CD8-positive, alpha-beta memory T cell (primary cell): ENCODE measurements at regions not wholly inside any gene's neighbourhood (a gene's known extent, or its start where the extent isn't known, plus 50 kb on each side); places are given as distances from the start of the nearest gene placed in this dataset.

ENCODE experiments used
- CTCF ChIA-PET: fragments of 350-600 bp; sonication (Branson Sonifier 250); formaldehyde crosslinking; loops from one replicate; lab custom pipeline; 2021; ENCODE audit warnings: antibody characterized with exemption; lab: Charles Lee
- POLR2A ChIA-PET: fragments of 350-600 bp; sonication (Branson Sonifier 250); formaldehyde crosslinking; loops from one replicate; lab custom pipeline; 2021; ENCODE audit warnings: antibody characterized with exemption; lab: Charles Lee
- DNase-seq, 5 donors: peaks; one replicate each; pipeline versions ENCODE4 v3.0.0 to v3.0.0-alpha.2; 2020 to 2022; ENCODE audit warnings: mixed read lengths in 1 of 5
- H3K27ac ChIP-seq: one replicate; pipeline ENCODE4 v1.7.0; 2013; ENCODE audit warnings: low read depth, mild to moderate bottlenecking, low read length, moderate library complexity
- H3K27me3 ChIP-seq: 2 replicates; pipeline ENCODE4 v1.7.0; 2013; ENCODE audit warnings: low read length, mild to moderate bottlenecking; ENCODE audit not compliant: insufficient read depth, poor library complexity, severe bottlenecking
- H3K36me3 ChIP-seq: 2 replicates; pipeline ENCODE4 v1.7.0; 2013; ENCODE audit warnings: mild to moderate bottlenecking, low read length, moderate library complexity; ENCODE audit not compliant: insufficient read depth
- H3K4me1 ChIP-seq: 2 replicates; pipeline ENCODE4 v1.7.0; 2013; ENCODE audit warnings: mild to moderate bottlenecking, low read length, moderate library complexity; ENCODE audit not compliant: insufficient read depth
- H3K4me3 ChIP-seq: 2 replicates; pipeline ENCODE4 v1.7.0; 2013; ENCODE audit warnings: mild to moderate bottlenecking, low read length
- H3K9me3 ChIP-seq: 2 replicates; pipeline ENCODE4 v1.7.0; 2013; ENCODE audit warnings: mild to moderate bottlenecking, low read length
- H3K27ac Mint-ChIP-seq, 8 donors: one replicate each; pipeline ENCODE4 v1.8.0; 2020 to 2021; ENCODE audit warnings: mixed read lengths in 8 of 8, mild to moderate bottlenecking in 6 of 8, inconsistent platforms in 3 of 8, moderate library complexity in 3 of 8
- H3K27me3 Mint-ChIP-seq, 2 donors: one replicate each; pipeline ENCODE4 v1.8.0; 2020 to 2021; ENCODE audit warnings: mixed read lengths in 2 of 2, mild to moderate bottlenecking in 1 of 2, moderate library complexity in 1 of 2
- H3K36me3 Mint-ChIP-seq, 3 donors: one replicate each; pipeline ENCODE4 v1.8.0; 2020 to 2021; ENCODE audit warnings: mixed read lengths in 3 of 3, inconsistent platforms in 1 of 3, mild to moderate bottlenecking in 1 of 3
- H3K4me1 Mint-ChIP-seq, 3 donors: one replicate each; pipeline ENCODE4 v1.8.0; 2020 to 2021; ENCODE audit warnings: mixed read lengths in 3 of 3, inconsistent platforms in 1 of 3, mild to moderate bottlenecking in 1 of 3
- H3K4me3 Mint-ChIP-seq, 7 donors: one replicate each; pipeline ENCODE4 v1.8.0; 2020 to 2021; ENCODE audit warnings: mixed read lengths in 7 of 7, mild to moderate bottlenecking in 6 of 7, moderate library complexity in 4 of 7, inconsistent platforms in 2 of 7
- H3K9me3 Mint-ChIP-seq, 5 donors: one replicate each; pipeline ENCODE4 v1.8.0; 2020 to 2022; ENCODE audit warnings: mixed read lengths in 5 of 5, mild to moderate bottlenecking in 3 of 5, moderate library complexity in 2 of 5, inconsistent platforms in 1 of 5

DNA sequence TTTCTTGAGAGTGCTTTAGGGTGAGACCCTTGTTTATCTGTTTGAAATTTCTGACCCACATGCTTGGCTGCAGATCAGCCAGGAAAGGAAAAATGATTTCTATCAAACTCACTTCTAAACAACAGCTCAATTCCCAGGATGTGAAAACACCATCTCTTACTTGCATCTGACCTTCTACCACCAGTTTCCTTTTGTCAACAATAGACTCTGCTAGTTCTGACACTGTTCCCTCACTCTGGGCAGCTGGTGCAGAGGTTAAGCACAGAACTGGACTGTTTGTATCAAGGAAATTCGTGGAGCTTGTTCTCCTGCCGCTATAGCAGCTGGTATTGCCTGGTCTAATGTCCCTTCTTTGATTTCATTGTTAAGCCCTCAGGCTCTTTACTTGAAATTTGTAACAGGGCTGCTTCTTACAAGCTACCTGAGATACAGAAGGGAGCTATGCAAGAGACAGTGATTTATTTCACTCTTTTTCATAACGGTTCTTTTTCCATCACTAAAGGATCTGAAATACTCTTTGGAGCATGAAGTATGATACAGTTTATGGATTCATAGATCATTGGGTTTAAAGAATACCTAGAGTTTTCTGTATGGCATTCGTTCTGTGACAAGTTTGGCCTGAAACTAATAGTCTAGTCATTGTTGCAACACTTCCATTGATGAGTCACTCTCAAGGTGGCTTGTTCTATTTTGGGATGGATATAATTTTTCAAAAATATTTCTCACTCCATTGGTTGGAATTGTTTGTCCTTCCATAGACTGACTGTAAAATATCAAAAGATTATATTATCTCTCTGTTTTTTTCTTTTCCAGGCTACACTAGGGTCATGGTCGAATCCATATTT lies 178.2 kb upstream of the ZC3H12C start:
- Mint-ChIP-seq H3K27ac (no peak overlapping the region), H3K9me3 (peaks cover 0 to 12% (median 2%) of the 10 kb centered on the region in 5 donors), H3K36me3 (no peaks in the 10 kb centered on the region), H3K4me3 (no peak overlapping the region), H3K4me1 (no peaks in the 10 kb centered on the region), H3K27me3 (no peaks in the 10 kb centered on the region)
- no peaks in the 10 kb centered on the region for H3K27me3 ChIP-seq
- ChIA-PET CTCF (no interaction called here), POLR2A (no interaction called here)
- no peak overlapping the region for H3K27ac ChIP-seq
- DNase-seq, result no peak
- no peaks in the 10 kb centered on the region for H3K36me3 ChIP-seq
- H3K4me1 ChIP-seq, result no peaks in the 10 kb centered on the region
- H3K9me3 ChIP-seq, result no peaks in the 10 kb centered on the region
- H3K4me3 ChIP-seq, result no peak overlapping the region

DNA sequence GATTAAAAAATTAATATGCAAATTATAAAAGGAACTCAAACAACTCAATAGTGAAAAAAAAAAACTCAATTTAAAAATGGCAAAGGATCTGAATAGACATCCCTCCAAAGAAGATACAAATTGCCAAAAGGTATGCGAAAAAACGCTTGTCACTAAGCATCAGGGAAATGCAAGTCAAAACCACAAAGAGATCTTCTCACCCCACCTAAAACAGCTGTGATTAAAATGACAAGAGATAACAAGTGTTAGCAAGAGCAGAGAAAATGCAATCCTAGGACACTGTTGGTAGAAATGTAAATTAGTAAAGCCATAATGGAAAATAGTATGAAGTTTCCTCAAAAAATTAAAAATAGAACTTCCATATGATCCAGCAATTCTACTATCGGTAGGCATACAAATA lies 166.3 kb upstream of the ZC3H12C start:
- CTCF ChIA-PET, result no interaction called here
- no peaks in the 10 kb centered on the region for H3K9me3 ChIP-seq
- H3K36me3 ChIP-seq, result no peaks in the 10 kb centered on the region
- peaks cover 0 to 10% (median 4%) of the 10 kb centered on the region in 5 donors for H3K9me3 Mint-ChIP-seq
- no peaks in the 10 kb centered on the region for H3K4me1 ChIP-seq
- H3K27me3 ChIP-seq, result no peaks in the 10 kb centered on the region
- H3K27ac Mint-ChIP-seq, result no peak overlapping the region
- H3K4me1 Mint-ChIP-seq, result no peaks in the 10 kb centered on the region
- H3K36me3 Mint-ChIP-seq, result no peaks in the 10 kb centered on the region
- DNase-seq, result no peak
- no peak overlapping the region for H3K4me3 ChIP-seq
- no peak overlapping the region for H3K27ac ChIP-seq
- POLR2A ChIA-PET, result no interaction called here
- H3K4me3 Mint-ChIP-seq, result no peak overlapping the region
- peaks cover 4 to 7% of the 10 kb centered on the region in 2 donors for H3K27me3 Mint-ChIP-seq

- peaks cover 0 to 7% (median 0%) of the 10 kb centered on the region in 5 donors for H3K9me3 Mint-ChIP-seq
- no peaks in the 10 kb centered on the region for H3K4me1 Mint-ChIP-seq
- peaks cover 3 to 4% of the 10 kb centered on the region in 2 donors for H3K27me3 Mint-ChIP-seq
- Histone ChIP-seq H3K36me3 (no peaks in the 10 kb centered on the region), H3K27ac (no peak overlapping the region), H3K27me3 (no peaks in the 10 kb centered on the region), H3K4me3 (no peak overlapping the region), H3K9me3 (no peaks in the 10 kb centered on the region), H3K4me1 (no peaks in the 10 kb centered on the region)
- H3K4me3 Mint-ChIP-seq, result no peak overlapping the region
- H3K36me3 Mint-ChIP-seq, result no peaks in the 10 kb centered on the region
- DNase-seq, result no peak
- ChIA-PET CTCF (no interaction called here), POLR2A (no interaction called here)
- no peak overlapping the region for H3K27ac Mint-ChIP-seq
These were observed 163.9 kb upstream of the ZC3H12C start for GRCh38 chr11:109929308-109929707.

DNA sequence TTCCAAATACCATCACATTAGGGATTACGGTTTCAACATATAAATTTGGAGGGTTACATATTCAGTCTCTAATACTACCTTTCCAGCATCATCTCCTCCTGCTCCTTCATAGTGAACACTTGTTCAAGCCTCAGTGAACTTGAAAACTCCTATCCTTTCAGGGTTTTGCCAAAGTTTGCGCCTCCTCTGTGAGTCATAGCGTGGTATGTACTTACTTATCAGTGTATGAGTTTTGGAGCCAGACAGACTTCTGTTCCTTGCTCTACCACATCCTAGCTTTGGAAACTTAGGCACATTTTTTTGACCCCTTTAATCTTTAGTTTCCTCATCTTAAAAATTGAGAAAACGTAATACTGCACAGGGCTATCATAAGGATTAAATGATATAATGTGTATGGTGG lies 160.1 kb upstream of the ZC3H12C start:
- H3K4me3 Mint-ChIP-seq, result no peak overlapping the region
- no peak overlapping the region for H3K4me3 ChIP-seq
- peaks cover 0 to 6% of the 10 kb centered on the region in 2 donors for H3K27me3 Mint-ChIP-seq
- no peaks in the 10 kb centered on the region for H3K36me3 ChIP-seq
- H3K9me3 ChIP-seq, result no peaks in the 10 kb centered on the region
- CTCF ChIA-PET, result no interaction called here
- H3K27me3 ChIP-seq, result no peaks in the 10 kb centered on the region
- H3K9me3 Mint-ChIP-seq, result peaks cover 0 to 4% (median 0%) of the 10 kb centered on the region in 5 donors
- POLR2A ChIA-PET, result no interaction called here
- no peak for DNase-seq
- H3K36me3 Mint-ChIP-seq, result no peaks in the 10 kb centered on the region
- no peak overlapping the region for H3K27ac Mint-ChIP-seq
- no peak overlapping the region for H3K27ac ChIP-seq
- H3K4me1 ChIP-seq, result no peaks in the 10 kb centered on the region
- H3K4me1 Mint-ChIP-seq, result no peaks in the 10 kb centered on the region

GRCh38 chr11:109934151-109934550 lies 159.0 kb upstream of the ZC3H12C start:
- no peaks in the 10 kb centered on the region for H3K36me3 Mint-ChIP-seq
- CTCF ChIA-PET, result no interaction called here
- Histone ChIP-seq H3K36me3 (no peaks in the 10 kb centered on the region), H3K27ac (no peak overlapping the region), H3K4me3 (no peak overlapping the region), H3K9me3 (no peaks in the 10 kb centered on the region), H3K27me3 (no peaks in the 10 kb centered on the region), H3K4me1 (no peaks in the 10 kb centered on the region)
- no peak for DNase-seq
- POLR2A ChIA-PET, result no interaction called here
- H3K4me1 Mint-ChIP-seq, result no peaks in the 10 kb centered on the region
- no peak overlapping the region for H3K4me3 Mint-ChIP-seq
- no peak overlapping the region for H3K27ac Mint-ChIP-seq
- peaks cover 0 to 2% (median 0%) of the 10 kb centered on the region in 5 donors for H3K9me3 Mint-ChIP-seq
- peaks cover 0 to 6% of the 10 kb centered on the region in 2 donors for H3K27me3 Mint-ChIP-seq

DNA sequence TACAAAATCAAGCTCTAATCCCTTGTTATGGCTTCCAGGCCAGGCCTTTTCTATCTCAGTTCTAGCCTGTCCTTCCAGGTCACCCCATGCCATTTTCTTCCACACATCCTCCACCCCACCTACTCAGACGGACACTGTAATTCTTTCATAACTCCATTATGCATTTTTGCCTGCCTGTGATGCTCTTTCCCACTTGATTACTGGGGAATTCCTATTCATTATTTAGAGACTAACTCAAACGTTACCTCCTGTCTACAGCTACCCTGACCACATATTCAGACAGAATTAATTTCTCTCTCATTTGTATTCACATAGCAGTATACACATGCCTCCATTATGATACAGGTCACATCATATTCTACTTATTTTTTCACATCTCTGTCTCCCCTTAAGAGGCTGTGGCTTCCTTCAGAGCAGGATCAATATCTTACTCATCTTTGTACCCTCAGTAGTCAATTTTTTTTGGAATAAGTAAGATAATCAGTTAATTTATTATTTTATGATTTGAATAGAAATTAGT lies 156.5 kb upstream of the ZC3H12C start:
- Histone ChIP-seq H3K4me3 (no peak overlapping the region), H3K4me1 (no peaks in the 10 kb centered on the region), H3K9me3 (no peaks in the 10 kb centered on the region), H3K27ac (no peak overlapping the region), H3K27me3 (no peaks in the 10 kb centered on the region), H3K36me3 (no peaks in the 10 kb centered on the region)
- DNase-seq, result no peak
- peaks cover 0 to 2% (median 0%) of the 10 kb centered on the region in 5 donors for H3K9me3 Mint-ChIP-seq
- no peak overlapping the region for H3K27ac Mint-ChIP-seq
- H3K4me1 Mint-ChIP-seq, result no peaks in the 10 kb centered on the region
- H3K4me3 Mint-ChIP-seq, result no peak overlapping the region
- H3K27me3 Mint-ChIP-seq, result peaks cover 0 to 20% of the 10 kb centered on the region in 2 donors
- ChIA-PET CTCF (no interaction called here), POLR2A (no interaction called here)
- no peaks in the 10 kb centered on the region for H3K36me3 Mint-ChIP-seq

DNA sequence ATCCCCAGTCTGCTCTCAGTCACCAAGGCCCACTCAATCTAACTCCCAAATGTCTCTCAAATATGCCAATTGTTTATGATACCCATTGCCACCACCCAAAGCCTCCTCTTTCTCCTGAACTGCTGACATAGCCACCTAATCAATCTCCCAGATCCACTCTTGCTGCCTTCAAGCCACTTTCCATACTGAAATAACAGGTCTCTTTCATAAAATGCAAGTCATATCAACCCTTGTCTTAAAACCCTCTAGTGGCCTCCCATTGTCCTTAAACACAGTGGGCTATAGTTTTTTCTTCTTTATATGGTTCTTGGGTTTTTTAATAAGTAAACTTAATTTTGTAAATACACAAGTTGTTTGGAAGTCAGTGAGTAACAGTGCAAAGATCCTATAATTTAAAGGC lies 155.2 kb upstream of the ZC3H12C start:
- Mint-ChIP-seq H3K9me3 (peaks cover 0 to 2% (median 0%) of the 10 kb centered on the region in 5 donors), H3K4me3 (no peak overlapping the region), H3K36me3 (no peaks in the 10 kb centered on the region), H3K4me1 (no peaks in the 10 kb centered on the region), H3K27ac (no peak overlapping the region), H3K27me3 (peaks cover 0 to 20% of the 10 kb centered on the region in 2 donors)
- Histone ChIP-seq H3K9me3 (no peaks in the 10 kb centered on the region), H3K4me1 (no peaks in the 10 kb centered on the region), H3K27ac (no peak overlapping the region), H3K4me3 (no peak overlapping the region), H3K36me3 (no peaks in the 10 kb centered on the region), H3K27me3 (no peaks in the 10 kb centered on the region)
- CTCF ChIA-PET, result no interaction called here
- DNase-seq, result no peak
- POLR2A ChIA-PET, result no interaction called here

- H3K4me1 Mint-ChIP-seq, result no peaks in the 10 kb centered on the region
- H3K9me3 ChIP-seq, result no peaks in the 10 kb centered on the region
- H3K36me3 ChIP-seq, result no peaks in the 10 kb centered on the region
- H3K27me3 ChIP-seq, result no peaks in the 10 kb centered on the region
- H3K4me3 ChIP-seq, result no peak overlapping the region
- no peak overlapping the region for H3K4me3 Mint-ChIP-seq
- ChIA-PET POLR2A (no interaction called here), CTCF (no interaction called here)
- DNase-seq, result no peak
- peaks cover 0 to 20% of the 10 kb centered on the region in 2 donors for H3K27me3 Mint-ChIP-seq
- H3K36me3 Mint-ChIP-seq, result no peaks in the 10 kb centered on the region
- H3K4me1 ChIP-seq, result no peaks in the 10 kb centered on the region
- no peak overlapping the region for H3K27ac ChIP-seq
- no peak overlapping the region for H3K27ac Mint-ChIP-seq
- H3K9me3 Mint-ChIP-seq, result peaks cover 0 to 2% (median 0%) of the 10 kb centered on the region in 5 donors
These were observed 153.9 kb upstream of the ZC3H12C start for GRCh38 chr11:109939166-109939810.
